OCI-LY1 (cell line): ENCODE measurements at regions not wholly inside any gene's neighbourhood (a gene's known extent, or its start where the extent isn't known, plus 50 kb on each side); places are given as distances from the start of the nearest gene placed in this dataset.

Experiments
- H2AFZ ChIP-seq: fragments of 200-600 bp; sonication (generic), shearing (Covaris generic); 2 replicates; pipeline ENCODE4 v1.6.0; 2014; ENCODE audit warnings: antibody characterized with exemption, mild to moderate bottlenecking, low read length
- H3F3A ChIP-seq: fragments of 200-600 bp; sonication (generic), shearing (Covaris generic); 2 replicates; pipeline ENCODE4 v1.6.0; 2014; ENCODE audit warnings: mild to moderate bottlenecking, antibody characterized with exemption, low read length, moderate library complexity; ENCODE audit not compliant: insufficient read depth
- H3K27ac ChIP-seq: fragments of 200-600 bp; sonication (generic); 2 replicates; pipeline ENCODE4 v1.5.1; 2014; ENCODE audit warnings: low read length, mixed run types, mild to moderate bottlenecking, low read depth; ENCODE audit not compliant: poor library complexity, severe bottlenecking
- H3K27me3 ChIP-seq: fragments of 200-600 bp; sonication (generic); 2 replicates; pipeline ENCODE4 v1.6.0; 2014; ENCODE audit warnings: antibody characterized with exemption, mild to moderate bottlenecking, low read length, moderate library complexity; ENCODE audit not compliant: insufficient read depth
- H3K36me3 ChIP-seq: fragments of 200-600 bp; sonication (generic); 2 replicates; pipeline ENCODE4 v1.6.1; 2014; ENCODE audit warnings: mild to moderate bottlenecking, antibody characterized with exemption, low read length, moderate library complexity, mixed read lengths; ENCODE audit not compliant: insufficient read depth
- H3K4me1 ChIP-seq: fragments of 200-600 bp; sonication (generic); 2 replicates; pipeline ENCODE4 v1.5.1; 2014; ENCODE audit warnings: mild to moderate bottlenecking, low read length, moderate library complexity; ENCODE audit not compliant: insufficient read depth, severe bottlenecking
- H3K4me2 ChIP-seq: fragments of 200-600 bp; sonication (generic), shearing (Covaris generic); 2 replicates; pipeline ENCODE4 v1.6.1; 2014; ENCODE audit warnings: low read length
- H3K4me3 ChIP-seq: fragments of 200-600 bp; sonication (generic); 2 replicates; pipeline ENCODE4 v1.5.1; 2014; ENCODE audit warnings: low read length, low read depth, mild to moderate bottlenecking, mixed read lengths; ENCODE audit not compliant: poor library complexity, severe bottlenecking
- H3K79me2 ChIP-seq: fragments of 200-600 bp; shearing (Covaris generic); 2 replicates; pipeline ENCODE4 v1.6.1; 2016; ENCODE audit warnings: mixed run types, low read length, mixed read lengths; ENCODE audit not compliant: insufficient read depth
- H3K9ac ChIP-seq: fragments of 200-600 bp; sonication (generic), shearing (Covaris generic); 2 replicates; pipeline ENCODE4 v1.6.1; 2014; ENCODE audit warnings: mild to moderate bottlenecking, low read length, mixed read lengths
- H3K9me2 ChIP-seq: fragments of 200-600 bp; sonication (generic), shearing (Covaris generic); 2 replicates; pipeline ENCODE4 v1.6.1; 2014; ENCODE audit warnings: low read depth, mild to moderate bottlenecking, low read length, mixed read lengths
- H3K9me3 ChIP-seq: fragments of 200-600 bp; shearing (Covaris generic); 2 replicates; pipeline ENCODE4 v1.6.1; 2014; ENCODE audit warnings: low read length, mixed read lengths
- H4K20me1 ChIP-seq: fragments of 200-600 bp; sonication (generic), shearing (Covaris generic); 2 replicates; pipeline ENCODE4 v1.6.0; 2016; ENCODE audit warnings: mild to moderate bottlenecking, low read length; ENCODE audit not compliant: insufficient read depth
- EZH2 ChIP-seq: fragments of 200-600 bp; sonication (generic), shearing (Covaris generic); IDR thresholded peaks from 2 replicates; pipeline ENCODE4 v1.8.0; 2017; ENCODE audit warnings: borderline replicate concordance, mixed run types, mild to moderate bottlenecking, antibody characterized with exemption, low read length, moderate library complexity, mixed read lengths
- TF ChIP-seq, protein P1 (sequence below): fragments of 200-600 bp; sonication (generic), shearing (Covaris generic); IDR thresholded peaks from 2 replicates; pipeline ENCODE4 v1.5.1; 2017; ENCODE audit warnings: mild to moderate bottlenecking, antibody characterized with exemption, low read length, moderate library complexity, mixed read lengths

GRCh38 chr14:96949594-96949993 is 152.4 kb downstream of the VRK1 start:
- Histone ChIP-seq H3K36me3 (no peaks in the 10 kb centered on the region), H3F3A (no peaks in the 10 kb centered on the region), H3K9me2 (no peaks in the 10 kb centered on the region), H4K20me1 (no peaks in the 10 kb centered on the region), H3K4me3 (no peak overlapping the region), H3K27ac (no peak overlapping the region), H3K27me3 (no peaks in the 10 kb centered on the region), H3K9ac (no peak overlapping the region), H3K79me2 (no peaks in the 10 kb centered on the region), H2AFZ (no peak overlapping the region), H3K9me3 (no peaks in the 10 kb centered on the region), H3K4me1 (no peaks in the 10 kb centered on the region), H3K4me2 (no peak overlapping the region)
- TF ChIP-seq EZH2: no peak
- TF ChIP-seq, protein P1, sequence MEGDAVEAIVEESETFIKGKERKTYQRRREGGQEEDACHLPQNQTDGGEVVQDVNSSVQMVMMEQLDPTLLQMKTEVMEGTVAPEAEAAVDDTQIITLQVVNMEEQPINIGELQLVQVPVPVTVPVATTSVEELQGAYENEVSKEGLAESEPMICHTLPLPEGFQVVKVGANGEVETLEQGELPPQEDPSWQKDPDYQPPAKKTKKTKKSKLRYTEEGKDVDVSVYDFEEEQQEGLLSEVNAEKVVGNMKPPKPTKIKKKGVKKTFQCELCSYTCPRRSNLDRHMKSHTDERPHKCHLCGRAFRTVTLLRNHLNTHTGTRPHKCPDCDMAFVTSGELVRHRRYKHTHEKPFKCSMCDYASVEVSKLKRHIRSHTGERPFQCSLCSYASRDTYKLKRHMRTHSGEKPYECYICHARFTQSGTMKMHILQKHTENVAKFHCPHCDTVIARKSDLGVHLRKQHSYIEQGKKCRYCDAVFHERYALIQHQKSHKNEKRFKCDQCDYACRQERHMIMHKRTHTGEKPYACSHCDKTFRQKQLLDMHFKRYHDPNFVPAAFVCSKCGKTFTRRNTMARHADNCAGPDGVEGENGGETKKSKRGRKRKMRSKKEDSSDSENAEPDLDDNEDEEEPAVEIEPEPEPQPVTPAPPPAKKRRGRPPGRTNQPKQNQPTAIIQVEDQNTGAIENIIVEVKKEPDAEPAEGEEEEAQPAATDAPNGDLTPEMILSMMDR: no peak

GRCh38 chr14:96951511-96951910 is 154.3 kb downstream of the VRK1 start:
- Histone ChIP-seq H4K20me1 (no peaks in the 10 kb centered on the region), H3K9me3 (no peaks in the 10 kb centered on the region), H3K4me1 (no peaks in the 10 kb centered on the region), H3K36me3 (no peaks in the 10 kb centered on the region), H3K4me2 (no peak overlapping the region), H3K9ac (no peak overlapping the region), H2AFZ (no peak overlapping the region), H3K27me3 (no peaks in the 10 kb centered on the region), H3K27ac (no peak overlapping the region), H3F3A (no peaks in the 10 kb centered on the region), H3K4me3 (no peak overlapping the region), H3K79me2 (no peaks in the 10 kb centered on the region), H3K9me2 (no peaks in the 10 kb centered on the region)
- no peak for TF ChIP-seq EZH2
- TF ChIP-seq, protein P1: no peak

- no peaks in the 10 kb centered on the region for H3K27me3 ChIP-seq
- no peak overlapping the region for H3K27ac ChIP-seq
- TF ChIP-seq, protein P1: no peak
- TF ChIP-seq EZH2: no peak
- no peak overlapping the region for H3K4me2 ChIP-seq
- no peak overlapping the region for H3K4me3 ChIP-seq
- no peaks in the 10 kb centered on the region for H3K9me2 ChIP-seq
- H2AFZ ChIP-seq: no peak overlapping the region
- no peaks in the 10 kb centered on the region for H3K36me3 ChIP-seq
- no peaks in the 10 kb centered on the region for H4K20me1 ChIP-seq
- no peaks in the 10 kb centered on the region for H3K9me3 ChIP-seq
- H3K79me2 ChIP-seq: no peaks in the 10 kb centered on the region
- no peaks in the 10 kb centered on the region for H3F3A ChIP-seq
- H3K4me1 ChIP-seq: no peaks in the 10 kb centered on the region
- no peak overlapping the region for H3K9ac ChIP-seq
These were observed 156.1 kb downstream of the VRK1 start for GRCh38 chr14:96953087-96953874.
